Urinary bladder (tissue), 3 donors: ENCODE measurements at regions not wholly inside any gene's neighbourhood (a gene's known extent, or its start where the extent isn't known, plus 50 kb on each side); places are given as distances from the start of the nearest gene placed in this dataset.
A peak's percentile ranks its signal among the peaks of the same experiment; 100 is the strongest.

Source experiments
- DNase-seq: peaks from one replicate; pipeline ENCODE4 v3.0.0-alpha.2; 2015; ENCODE audit errors: extremely low spot score
- H3K27ac ChIP-seq: one replicate; pipeline ENCODE4 v1.5.1; 2013; ENCODE audit warnings: low read depth, mild to moderate bottlenecking, moderate library complexity
- H3K36me3 ChIP-seq: one replicate; pipeline ENCODE4 v1.6.1; 2013; ENCODE audit warnings: mild to moderate bottlenecking, moderate library complexity; ENCODE audit not compliant: insufficient read depth
- H3K4me1 ChIP-seq: one replicate; pipeline ENCODE4 v1.6.1; 2013; ENCODE audit warnings: mild to moderate bottlenecking, moderate library complexity; ENCODE audit not compliant: insufficient read depth
- H3K4me3 ChIP-seq: one replicate; pipeline ENCODE4 v1.5.1; 2013; ENCODE audit warnings: low read depth, low read length
- WGBS: extraction: QIAGEN DNeasy Blood & Tissue Kit; methylation state at CpG from one replicate; pipeline ENCODE4 v1.1.7; 2013; 5-methylcytosine and 5-hydroxymethylcytosine counted together
- donor health status: healthy with polysubstance abuse.
- donor health status: healthy.

GRCh38 chr10:42976351-42977031 is 100.4 kb upstream of the RET start:
- 77% methylated on average over 7 of the region's 7 CpGs for WGBS
- H3K4me3 ChIP-seq: no peak overlapping the region
- no peak for DNase-seq

GRCh38 chr10:42977032-42977416 is 99.8 kb upstream of the RET start:
- Histone ChIP-seq H3K36me3 (no peaks in the 10 kb centered on the region), H3K4me1 (no peaks in the 10 kb centered on the region), H3K4me3 (no peak overlapping the region), H3K27ac (no peak overlapping the region)
- no peak for DNase-seq
- 83% methylated on average over 5 of the region's 5 CpGs for WGBS

More at GRCh38 chr10:42976351-42977031, 100.4 kb upstream of the RET start:
- no peak overlapping the region for H3K27ac ChIP-seq
- H3K4me1 ChIP-seq: no peaks in the 10 kb centered on the region
- no peaks in the 10 kb centered on the region for H3K36me3 ChIP-seq

DNA sequence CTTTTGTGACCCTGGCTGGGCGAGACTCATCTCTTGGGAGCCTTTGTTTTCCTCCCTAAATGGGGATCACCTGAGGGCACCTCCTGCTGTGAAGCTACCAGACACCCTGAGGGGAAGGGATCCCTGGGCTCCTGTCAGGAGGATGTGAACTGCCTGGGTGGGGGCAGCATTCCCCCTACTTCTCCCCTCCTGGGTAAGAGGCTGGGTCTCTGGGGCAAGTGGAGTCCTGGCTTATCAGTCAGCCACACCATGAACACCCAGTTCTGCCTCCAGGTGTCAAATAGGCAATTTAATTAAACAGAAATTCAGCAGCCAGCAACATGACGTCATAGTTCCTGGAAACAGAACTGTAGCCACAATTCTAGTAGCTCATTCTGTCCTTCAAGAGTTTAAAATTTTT is 97.7 kb upstream of the RET start:
- WGBS: 59% methylated on average over 2 of the region's 2 CpGs
- Histone ChIP-seq H3K4me3 (no peak overlapping the region), H3K4me1 (no peaks in the 10 kb centered on the region), H3K36me3 (no peaks in the 10 kb centered on the region), H3K27ac (no peak overlapping the region)
- no peak for DNase-seq

GRCh38 chr10:42979721-42980467 is 97.0 kb upstream of the RET start:
- peak; percentile 7 for DNase-seq
- no peak overlapping the region for H3K27ac ChIP-seq
- WGBS: 66% methylated on average over 12 of the region's 12 CpGs
- H3K36me3 ChIP-seq: no peaks in the 10 kb centered on the region
- no peak overlapping the region for H3K4me3 ChIP-seq
- H3K4me1 ChIP-seq: no peaks in the 10 kb centered on the region

DNA sequence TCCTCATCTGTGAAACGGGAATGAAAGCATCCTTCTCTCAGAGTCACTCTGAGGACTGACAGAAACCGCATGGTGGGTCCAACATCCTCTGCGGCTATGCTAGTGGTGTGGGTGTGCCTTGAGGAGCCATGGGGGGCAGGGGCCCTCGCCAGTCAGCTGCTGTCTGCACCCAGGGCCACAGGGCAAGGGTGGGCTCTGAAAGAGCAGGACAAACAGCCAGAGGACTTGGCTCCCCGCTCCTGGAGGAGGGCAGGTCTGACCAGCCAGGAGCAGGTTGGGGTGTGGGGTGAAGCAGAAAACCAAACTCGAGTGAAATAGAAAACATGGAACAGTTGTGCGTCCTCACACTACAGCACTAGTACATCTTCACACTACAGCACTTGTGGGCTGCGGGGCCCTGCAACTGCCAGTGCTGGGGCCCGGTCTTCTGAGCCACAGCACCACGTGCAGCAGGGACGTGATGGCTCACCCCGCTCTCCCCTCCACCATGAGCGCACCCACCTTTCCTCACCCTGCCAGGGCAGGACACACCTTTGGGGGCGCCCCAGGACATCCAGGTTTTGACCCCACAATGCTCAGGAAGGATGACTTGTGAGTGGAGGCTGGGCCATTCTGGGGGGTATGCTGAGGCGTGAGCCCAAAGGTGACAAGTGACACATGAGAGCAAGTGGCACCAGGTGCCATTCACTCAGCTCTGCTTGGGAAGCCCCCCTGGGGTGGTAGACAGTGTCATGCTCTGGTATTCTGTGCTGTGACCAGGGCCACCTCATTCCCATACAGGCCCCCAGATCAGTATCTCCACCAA is 96.1 kb upstream of the RET start:
- no peak overlapping the region for H3K27ac ChIP-seq
- H3K36me3 ChIP-seq: no peaks in the 10 kb centered on the region
- no peaks in the 10 kb centered on the region for H3K4me1 ChIP-seq
- 89% methylated on average over 15 of the region's 15 CpGs for WGBS
- DNase-seq: no peak
- no peak overlapping the region for H3K4me3 ChIP-seq

DNA sequence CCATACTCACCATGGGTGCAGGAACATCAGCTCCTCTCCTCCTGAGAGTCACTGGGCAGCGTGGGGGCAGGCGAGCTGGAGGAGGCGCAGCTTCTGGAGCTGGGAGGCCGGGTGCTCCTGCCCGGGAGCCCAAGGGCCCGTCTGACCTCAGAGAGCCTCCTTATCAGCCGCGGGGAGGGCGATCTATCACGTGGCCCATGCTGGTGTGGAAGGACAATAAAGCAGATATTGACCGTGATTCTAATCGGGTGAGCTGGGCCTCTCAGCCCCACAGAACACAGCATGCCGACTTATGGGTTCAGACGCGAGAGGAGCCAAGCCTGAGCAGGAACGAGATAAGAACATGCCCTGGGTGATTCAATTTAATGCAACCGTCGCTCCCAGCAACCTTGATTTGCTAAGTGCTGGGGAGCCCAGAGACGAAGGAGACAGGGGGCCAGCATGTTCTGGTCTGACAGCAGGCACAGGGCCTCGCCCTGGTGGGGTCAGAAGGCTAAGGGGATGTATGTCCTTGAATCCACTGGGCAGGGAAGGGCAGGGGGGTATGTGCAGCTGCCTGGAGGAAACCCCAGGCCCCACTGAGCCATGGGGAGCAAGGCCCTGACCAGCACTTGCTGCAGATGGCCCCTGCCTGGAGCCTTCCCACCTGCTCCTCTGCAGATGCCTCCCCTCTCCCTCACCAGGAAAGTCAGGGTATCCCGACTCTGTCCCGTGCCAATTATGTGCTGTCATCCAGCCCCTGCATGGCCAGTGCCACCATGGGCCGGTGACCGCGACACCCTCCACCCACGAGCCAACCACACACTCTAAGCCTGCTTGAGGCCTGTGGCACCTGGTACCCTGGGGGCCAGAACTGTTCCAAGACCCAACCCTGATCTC is 95.3 kb upstream of the RET start:
- Histone ChIP-seq H3K36me3 (no peaks in the 10 kb centered on the region), H3K27ac (no peak overlapping the region), H3K4me1 (no peaks in the 10 kb centered on the region), H3K4me3 (no peak overlapping the region)
- WGBS: 71% methylated on average over 26 of the region's 26 CpGs
- peak; percentile 17 for DNase-seq

- 70% methylated on average over 12 of the region's 12 CpGs for WGBS
- DNase-seq: no peak
- no peak overlapping the region for H3K4me3 ChIP-seq
- H3K27ac ChIP-seq: no peak overlapping the region
- H3K4me1 ChIP-seq: no peaks in the 10 kb centered on the region
- no peaks in the 10 kb centered on the region for H3K36me3 ChIP-seq
These were observed 93.9 kb upstream of the RET start for GRCh38 chr10:42982891-42983506.

GRCh38 chr10:42983591-42983990 is 93.3 kb upstream of the RET start:
- Histone ChIP-seq H3K36me3 (no peaks in the 10 kb centered on the region), H3K4me3 (no peak overlapping the region), H3K4me1 (no peaks in the 10 kb centered on the region), H3K27ac (no peak overlapping the region)
- 73% methylated on average over 6 of the region's 6 CpGs for WGBS
- no peak for DNase-seq

GRCh38 chr10:42984035-42984610 is 92.7 kb upstream of the RET start:
- WGBS: 81% methylated on average over 8 of the region's 8 CpGs
- Histone ChIP-seq H3K4me3 (no peak overlapping the region), H3K36me3 (no peaks in the 10 kb centered on the region), H3K27ac (no peak overlapping the region), H3K4me1 (no peaks in the 10 kb centered on the region)
- no peak for DNase-seq

- no peak overlapping the region for H3K4me3 ChIP-seq
- 90% methylated on average over 13 of the region's 13 CpGs for WGBS
- H3K36me3 ChIP-seq: no peaks in the 10 kb centered on the region
- H3K4me1 ChIP-seq: no peaks in the 10 kb centered on the region
- no peak overlapping the region for H3K27ac ChIP-seq
- no peak for DNase-seq
These were observed 92.0 kb upstream of the RET start for GRCh38 chr10:42984761-42985325.

DNA sequence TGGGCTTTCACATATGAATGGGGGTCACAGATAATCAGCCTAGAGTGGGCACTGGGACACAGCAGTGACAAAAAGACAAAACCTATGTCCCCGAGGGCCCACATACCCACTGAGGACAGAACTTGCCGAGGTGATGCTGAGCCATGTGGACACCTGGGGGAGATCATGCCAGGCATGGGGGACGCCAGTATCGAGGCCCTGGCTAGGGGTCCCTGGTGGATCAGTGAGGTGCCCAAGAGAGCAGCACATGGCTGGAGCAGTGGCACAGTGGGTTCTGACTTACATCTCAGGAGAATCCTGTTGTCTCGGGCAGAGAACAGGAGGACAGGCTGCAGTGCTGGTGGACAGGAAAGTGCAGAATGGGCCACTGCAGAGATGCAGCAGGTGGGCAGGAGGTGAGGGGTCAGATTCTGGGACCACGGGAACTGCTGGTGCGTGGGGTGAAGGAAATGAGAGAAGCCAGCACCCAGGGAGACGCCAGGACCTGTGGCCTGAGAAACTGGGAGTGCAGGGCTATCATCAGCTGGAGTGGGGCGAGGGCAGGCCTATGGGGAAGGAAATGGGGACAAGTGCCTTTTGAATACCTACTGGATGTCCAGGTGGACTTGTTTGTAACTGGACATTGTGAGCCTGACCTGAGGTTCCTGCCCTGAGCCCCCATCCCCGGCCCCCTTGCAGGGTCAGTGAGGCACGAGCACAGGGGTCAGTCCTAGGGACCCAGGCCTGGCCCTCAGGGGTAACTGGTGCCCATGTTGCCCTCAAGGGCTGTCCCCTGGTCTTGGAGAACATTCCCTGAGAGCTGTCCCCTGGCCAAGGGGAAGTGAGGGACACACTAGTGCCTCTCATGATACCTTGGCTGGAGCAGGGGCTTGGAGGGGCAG is 91.2 kb upstream of the RET start:
- Histone ChIP-seq H3K36me3 (no peaks in the 10 kb centered on the region), H3K27ac (no peak overlapping the region), H3K4me3 (no peak overlapping the region), H3K4me1 (no peaks in the 10 kb centered on the region)
- DNase-seq: no peak
- WGBS: 87% methylated on average over 11 of the region's 11 CpGs

- Histone ChIP-seq H3K4me3 (no peak overlapping the region), H3K36me3 (no peaks in the 10 kb centered on the region), H3K4me1 (no peaks in the 10 kb centered on the region), H3K27ac (no peak overlapping the region)
- no peak for DNase-seq
- 68% methylated on average over 4 of the region's 4 CpGs for WGBS
These were observed 90.2 kb upstream of the RET start for GRCh38 chr10:42986633-42987032.
